Right renal cortex interstitium (tissue), 3 donors: ENCODE measurements at regions not wholly inside any gene's neighbourhood (a gene's known extent, or its start where the extent isn't known, plus 50 kb on each side); places are given as distances from the start of the nearest gene placed in this dataset.

Experiments
- DNase-seq, 3 donors: peaks; one replicate each; pipeline ENCODE4 v3.0.0-alpha.2; 2013; ENCODE audit warnings: low read depth in 3 of 3, low spot score in 2 of 3

GRCh38 chr16:76897816-76898215, 293.2 kb upstream of the MON1B start:
- no peak for DNase-seq

- no peak for DNase-seq
These were observed 291.2 kb upstream of the MON1B start for GRCh38 chr16:76899767-76900166.

GRCh38 chr16:76900285-76901263, 290.4 kb upstream of the MON1B start:
- peak in 1 of 3 donors; percentile 15 for DNase-seq

GRCh38 chr16:76906552-76906951, 284.4 kb upstream of the MON1B start:
- no peak for DNase-seq

DNA sequence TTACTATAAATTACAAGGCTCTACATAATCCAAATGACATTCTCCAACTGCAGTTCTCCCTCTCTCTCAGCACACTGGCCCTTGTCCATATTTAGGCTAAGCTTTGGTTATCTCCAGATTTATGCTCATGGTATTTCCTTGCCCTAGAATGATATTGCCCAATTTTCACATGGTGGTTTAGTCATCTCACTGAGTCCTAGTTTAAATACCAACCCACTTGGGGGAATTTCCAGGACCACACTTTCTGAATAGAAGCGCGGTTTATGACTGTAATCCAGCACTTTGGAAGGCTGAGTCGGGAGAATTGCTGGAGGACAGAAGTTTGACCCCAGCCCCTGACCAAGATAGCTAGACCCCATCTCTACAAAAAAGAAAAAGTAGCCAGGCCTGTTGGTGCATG, 280.1 kb upstream of the MON1B start:
- no peak for DNase-seq

GRCh38 chr16:76913046-76913445, 277.9 kb upstream of the MON1B start:
- no peak for DNase-seq

- DNase-seq = no peak
These were observed 264.9 kb upstream of the MON1B start for GRCh38 chr16:76926042-76926441.

DNA sequence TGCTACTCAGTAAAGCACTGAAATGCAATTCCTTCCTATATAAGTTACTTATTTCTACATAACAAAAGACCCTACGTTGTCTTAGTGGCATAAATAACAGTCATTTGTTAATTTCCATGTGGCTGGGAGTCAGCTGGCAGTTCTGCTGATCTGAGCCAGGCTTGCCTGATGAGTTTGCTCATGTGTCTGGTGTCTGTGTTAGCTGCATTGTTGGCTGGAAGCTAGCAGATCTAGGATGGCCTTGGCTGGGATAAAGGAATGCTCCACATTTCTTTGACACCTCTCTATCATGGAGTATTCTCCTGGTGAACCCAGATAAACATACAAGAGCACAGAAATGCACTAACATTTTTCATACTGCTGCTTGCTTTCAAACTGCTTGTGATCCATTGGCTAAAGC, 264.4 kb upstream of the MON1B start:
- DNase-seq = no peak

DNA sequence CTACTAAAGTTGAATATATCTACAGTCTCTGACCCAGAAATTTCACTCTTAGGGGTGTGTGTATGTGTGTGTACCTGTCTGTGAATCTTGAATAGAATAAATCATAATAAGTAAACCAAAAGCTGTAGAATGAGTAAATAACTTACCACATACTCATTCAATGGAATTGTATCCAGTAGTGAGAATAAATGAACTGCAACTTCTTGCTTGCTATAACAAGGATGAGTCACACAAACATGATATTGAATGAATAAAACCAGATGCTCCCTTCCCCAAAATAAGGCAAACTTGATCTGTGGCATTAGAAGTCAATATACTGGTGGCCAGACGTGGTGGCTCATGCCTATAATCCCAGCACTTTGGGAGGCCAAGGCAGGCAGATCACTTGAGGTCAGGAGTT, 259.8 kb upstream of the MON1B start:
- no peak for DNase-seq

GRCh38 chr16:76932541-76933211, 258.3 kb upstream of the MON1B start:
- DNase-seq = no peak

- no peak for DNase-seq
These were observed 250.7 kb upstream of the MON1B start for GRCh38 chr16:76940251-76940650.

GRCh38 chr16:76941113-76941512, 249.9 kb upstream of the MON1B start:
- no peak for DNase-seq

DNA sequence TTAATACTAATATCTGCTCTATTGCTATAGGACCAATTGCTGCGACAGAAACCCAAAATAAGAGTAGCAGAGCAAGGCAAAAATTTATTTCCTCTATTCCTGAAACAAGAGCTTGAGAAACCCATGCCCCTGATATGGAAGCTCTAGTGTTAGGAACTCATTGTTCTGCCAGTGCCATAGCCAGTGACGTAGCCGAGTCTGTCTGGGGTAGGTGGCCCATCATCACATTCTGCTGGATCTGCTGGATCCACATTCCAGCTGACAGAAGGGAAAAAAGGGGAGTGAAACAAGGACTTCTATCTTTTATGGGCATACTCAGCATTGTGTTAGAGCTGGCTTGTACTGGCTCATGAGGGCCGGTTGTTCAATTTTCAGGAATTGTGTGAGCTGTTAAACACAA, 248.9 kb upstream of the MON1B start:
- DNase-seq = no peak

- no peak for DNase-seq
These were observed 247.1 kb upstream of the MON1B start for GRCh38 chr16:76943921-76944320.

DNA sequence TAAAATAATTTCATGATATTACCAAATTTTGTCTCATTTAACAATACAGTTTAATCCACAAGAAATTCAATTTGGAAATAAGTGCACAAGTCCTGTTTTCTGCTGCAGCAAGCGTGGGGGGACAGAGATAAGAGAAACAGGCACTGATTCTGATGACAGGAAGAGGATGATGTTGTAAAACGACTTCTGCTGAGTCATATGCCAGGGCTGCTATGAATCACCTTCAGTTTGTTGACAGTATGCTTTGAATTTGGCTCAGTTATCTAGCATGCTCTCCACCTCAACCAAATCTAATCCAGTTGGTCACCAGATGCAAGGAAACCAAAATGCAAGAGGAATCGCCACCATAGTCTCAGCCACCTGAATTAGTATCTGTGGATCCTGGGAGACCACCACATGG, 244.1 kb upstream of the MON1B start:
- DNase-seq = no peak

DNA sequence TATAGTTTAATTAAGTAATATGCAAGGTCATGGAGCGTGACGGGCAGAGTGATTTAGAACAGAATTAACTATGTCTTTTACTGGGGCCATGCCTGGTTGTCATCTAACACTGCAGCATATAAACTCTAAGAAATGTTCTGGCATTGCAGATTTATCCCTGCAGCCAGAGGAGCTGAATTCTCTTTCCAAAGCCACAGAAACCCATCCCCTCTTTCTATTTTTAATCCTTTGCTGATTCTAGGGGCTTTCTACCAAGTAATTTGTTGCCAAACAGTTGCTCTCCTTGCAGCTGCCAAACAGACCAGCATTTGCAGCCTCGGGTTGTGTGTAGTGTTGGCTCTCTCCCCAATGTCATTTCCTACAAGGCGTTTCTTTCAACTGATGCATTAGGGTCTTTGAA, 243.2 kb upstream of the MON1B start:
- no peak for DNase-seq

DNA sequence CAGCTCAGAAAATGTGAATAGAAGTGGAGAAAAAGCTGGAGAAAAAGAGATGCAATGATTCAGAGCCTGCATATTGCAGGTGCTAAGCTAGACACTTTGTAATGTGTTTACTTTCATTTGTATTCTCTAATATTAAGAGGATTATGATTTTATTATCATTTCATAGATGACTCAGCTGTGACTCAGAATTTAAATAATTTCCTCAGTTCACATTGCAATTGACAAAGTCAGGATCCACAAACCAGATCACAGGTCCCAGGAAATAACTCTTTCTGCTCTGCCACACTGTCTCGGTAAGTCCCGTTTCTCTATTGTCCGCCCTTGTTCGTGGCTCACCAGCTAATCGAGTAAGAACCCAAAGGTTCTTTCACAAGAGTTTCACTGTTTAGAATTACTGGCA, 235.4 kb upstream of the MON1B start:
- no peak for DNase-seq

DNA sequence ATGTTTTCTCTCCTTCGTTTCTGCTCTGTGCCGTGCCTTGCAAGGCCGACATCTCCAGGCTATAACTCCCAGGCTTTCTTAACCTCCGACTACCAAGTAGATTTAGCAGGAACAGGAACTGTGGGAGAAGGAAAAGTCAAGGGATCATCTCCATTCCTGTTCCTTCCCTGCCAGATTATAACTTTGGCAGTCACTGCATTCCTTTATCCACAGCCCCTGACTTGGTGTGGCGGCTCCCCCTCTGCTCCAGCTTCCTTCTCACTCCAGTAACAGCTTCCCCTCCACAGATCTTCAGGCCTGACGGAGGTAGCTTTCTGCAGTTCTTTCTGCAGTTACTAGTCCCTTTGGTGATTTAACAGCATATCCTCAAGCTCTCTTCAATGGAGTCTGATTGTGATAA, 234.6 kb upstream of the MON1B start:
- DNase-seq = no peak

DNA sequence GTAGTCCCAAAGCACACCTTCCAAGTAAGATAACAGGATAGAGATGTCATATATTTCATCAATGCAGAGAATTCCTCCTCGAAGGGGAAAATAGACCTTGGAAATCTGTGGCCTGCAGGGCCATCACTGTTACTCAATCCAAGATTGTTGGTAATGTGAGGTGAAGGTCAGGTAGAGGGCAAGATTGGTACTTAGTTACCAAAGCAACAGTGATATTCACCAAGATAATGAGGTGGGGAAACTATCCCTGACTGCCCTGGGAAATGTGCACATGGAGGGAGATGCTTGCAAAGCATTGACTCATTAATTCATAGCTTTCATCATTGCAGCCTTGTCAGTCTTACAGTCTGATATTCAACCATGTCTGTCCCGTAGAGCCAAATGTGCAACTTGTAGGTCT, 234.1 kb upstream of the MON1B start:
- DNase-seq = no peak

GRCh38 chr16:76959166-76959565, 231.8 kb upstream of the MON1B start:
- DNase-seq = no peak

DNA sequence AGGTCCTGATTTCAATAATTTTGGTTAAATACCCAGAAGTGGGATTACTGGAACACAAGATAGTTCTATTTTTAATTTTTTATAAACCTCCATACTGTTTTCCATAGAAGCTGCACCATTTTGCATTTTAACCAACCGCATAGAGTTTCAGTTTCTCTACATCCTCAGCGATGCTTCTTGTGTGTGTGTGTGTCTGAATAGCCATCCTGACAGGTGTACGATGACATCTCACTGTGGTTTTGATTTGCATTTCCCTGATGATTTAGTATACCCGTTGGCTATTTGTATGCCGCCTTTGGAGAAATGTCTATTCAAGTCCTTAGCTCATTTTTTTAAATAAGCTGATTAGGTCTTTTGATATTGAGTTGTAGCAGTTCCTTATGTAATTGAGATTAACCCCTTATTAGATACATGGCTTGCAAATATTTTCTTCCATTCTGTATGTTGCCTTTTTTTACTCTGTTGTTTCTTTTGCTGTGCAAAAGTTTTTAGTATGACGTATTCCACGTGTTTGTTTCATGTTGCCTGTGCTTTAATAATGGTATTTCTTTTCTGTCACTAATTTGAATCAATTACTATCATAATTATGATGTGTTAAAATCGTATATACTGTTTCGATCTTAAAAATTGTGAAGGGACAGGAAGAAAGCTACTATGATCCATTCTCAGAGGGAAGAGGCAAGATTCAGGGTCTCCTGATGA, 227.2 kb upstream of the MON1B start:
- no peak for DNase-seq
